ENCODE measurements at regions not wholly inside any gene's neighbourhood (a gene's known extent, or its start where the extent isn't known, plus 50 kb on each side); places are given as distances from the start of the nearest gene placed in this dataset.

DNA sequence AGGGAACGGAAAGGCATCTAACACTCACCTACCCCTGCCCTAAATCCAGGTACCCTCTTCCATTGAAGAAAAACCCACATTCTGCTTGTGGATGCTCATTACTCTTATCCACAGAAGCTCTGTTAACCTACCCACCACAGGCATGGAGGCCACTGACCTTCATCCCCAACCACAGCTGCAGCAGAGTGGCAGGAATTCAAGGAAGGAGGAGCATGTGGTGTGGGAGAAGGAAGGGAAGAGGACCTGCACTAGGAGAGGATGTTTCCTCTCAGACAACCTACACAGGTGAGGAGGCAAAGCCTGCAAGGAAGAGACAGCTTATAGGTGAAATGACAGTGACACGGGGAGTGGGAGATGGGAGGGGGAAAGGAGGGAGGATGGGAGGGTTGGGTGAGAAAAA is 192.5 kb upstream of the TSC22D2 start:
- DNase-seq = no peak

DNA sequence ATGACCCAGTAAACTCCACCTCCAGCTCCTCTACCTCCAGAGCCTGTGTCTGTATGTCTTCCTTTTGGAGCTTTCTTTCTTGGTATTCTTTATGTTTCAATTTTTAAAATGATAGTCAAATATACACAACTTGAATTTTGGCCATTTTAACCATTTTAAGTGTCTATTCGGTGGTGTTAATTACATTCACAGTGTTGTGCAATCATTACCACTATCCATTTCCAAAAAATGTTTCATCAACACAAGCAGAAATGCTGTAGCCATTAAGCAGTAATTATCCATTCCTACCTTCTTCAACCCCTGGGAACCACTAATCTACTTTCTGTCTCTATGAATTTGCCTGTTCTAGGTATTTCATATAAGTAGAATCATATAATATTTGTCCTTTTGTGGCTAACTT is 194.5 kb upstream of the TSC22D2 start:
- no peak for DNase-seq

DNA sequence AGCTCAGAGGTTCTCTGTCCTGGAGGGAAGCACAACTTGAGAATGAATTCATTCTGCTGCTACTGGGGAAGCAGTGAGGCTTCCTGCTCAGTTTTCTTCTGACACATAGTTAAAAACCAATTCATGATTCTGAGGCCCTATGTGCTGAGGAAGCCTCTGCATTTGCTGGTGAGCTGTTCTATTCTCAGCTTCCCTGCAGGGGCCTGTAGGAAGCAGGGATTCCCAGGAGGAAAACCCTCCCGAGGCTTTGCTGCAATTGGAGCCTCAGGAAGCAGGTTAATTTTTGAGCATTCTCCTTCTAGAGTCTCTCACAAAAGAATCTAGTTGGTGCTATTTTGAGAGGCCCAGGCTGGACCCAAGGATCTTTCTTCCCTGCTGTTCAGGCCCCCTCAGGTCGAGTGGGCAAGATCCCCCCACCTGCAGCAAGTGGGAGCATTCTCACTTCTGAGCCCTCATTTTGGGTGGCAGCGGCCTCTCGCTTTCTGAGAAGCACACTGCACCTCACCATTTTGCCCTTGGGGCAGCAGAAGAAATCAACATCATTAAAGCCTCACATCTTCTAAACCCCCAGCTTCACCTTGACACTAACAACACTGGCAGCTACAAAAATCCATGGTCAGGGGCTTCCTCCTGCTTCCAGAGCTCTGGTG is 197.5 kb upstream of the TSC22D2 start:
- DNase-seq = no peak

DNA sequence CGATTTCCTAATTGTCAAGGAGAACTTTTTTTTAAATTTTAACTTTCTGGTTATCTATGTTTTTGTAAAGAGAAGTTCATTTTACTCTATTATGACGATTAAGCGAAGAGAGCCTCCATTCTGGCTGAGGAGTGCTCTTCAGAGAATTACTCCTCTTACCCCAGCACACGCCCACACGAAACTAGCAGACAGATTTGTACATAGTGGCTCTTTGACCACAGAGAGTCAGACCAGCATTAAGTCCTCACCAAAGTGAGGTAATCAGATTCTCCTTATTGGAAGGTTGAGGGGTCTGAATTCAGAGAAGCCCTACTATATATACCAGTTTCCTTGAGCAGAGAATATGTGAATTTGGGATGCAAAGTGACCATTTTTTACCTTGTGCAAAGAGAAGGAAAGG is 204.8 kb upstream of the TSC22D2 start:
- DNase-seq = no peak

DNA sequence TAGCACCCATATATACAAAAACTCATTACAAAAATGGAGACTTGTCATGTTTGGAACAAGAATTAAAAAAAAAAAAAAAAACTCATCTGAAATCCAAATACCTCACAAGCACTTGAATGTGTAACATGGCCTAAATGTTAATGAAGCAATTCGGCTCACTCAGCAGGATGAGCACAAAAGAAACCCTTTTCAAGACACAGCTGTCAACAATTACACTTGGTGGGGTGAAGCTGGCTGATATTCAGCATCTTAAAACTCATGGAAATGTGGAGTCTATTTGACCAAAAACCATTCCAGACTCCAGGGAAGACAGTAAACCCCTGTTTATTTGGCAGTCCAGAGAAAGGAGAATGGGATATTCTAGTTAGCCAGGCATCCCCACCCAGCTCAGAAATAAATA is 205.4 kb upstream of the TSC22D2 start:
- no peak for DNase-seq

DNA sequence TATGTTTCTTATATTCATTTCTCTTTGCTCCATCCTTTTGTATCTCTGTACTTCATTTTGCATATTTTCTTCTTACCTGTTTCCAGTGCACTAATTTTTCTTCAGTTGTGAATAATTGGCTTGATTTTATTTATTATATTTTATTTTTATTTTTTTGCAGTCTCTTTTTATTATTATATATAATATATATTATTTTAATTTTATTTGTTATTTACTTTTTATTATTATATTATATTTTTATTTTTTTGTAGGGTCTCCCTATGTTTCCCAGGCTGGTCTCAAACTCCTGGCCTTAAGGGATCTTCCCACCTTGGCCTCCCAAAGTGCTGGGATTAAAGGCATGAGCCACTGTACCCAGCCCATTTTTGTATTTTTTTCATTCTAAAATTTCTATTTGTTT is 213.1 kb upstream of the TSC22D2 start:
- no peak for DNase-seq

DNA sequence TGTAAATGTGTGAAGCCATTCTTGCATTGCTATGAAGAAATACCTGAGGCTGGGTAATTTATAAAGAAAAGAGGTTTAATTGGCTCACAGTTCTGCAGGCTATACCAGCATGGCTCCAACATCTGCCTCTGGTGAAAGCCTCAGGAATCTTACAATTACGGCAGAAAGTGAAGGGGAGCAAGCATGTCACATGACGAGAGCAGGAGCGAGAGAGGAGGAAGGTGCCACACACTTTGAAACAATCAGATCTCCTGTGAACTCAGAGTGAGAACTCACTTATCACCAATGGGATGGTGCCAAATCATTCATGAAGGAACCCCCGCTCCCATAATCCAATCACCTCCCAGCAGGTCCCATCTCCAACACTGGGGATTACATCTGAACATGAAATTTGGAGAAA is 213.6 kb upstream of the TSC22D2 start:
- DNase-seq = no peak

DNA sequence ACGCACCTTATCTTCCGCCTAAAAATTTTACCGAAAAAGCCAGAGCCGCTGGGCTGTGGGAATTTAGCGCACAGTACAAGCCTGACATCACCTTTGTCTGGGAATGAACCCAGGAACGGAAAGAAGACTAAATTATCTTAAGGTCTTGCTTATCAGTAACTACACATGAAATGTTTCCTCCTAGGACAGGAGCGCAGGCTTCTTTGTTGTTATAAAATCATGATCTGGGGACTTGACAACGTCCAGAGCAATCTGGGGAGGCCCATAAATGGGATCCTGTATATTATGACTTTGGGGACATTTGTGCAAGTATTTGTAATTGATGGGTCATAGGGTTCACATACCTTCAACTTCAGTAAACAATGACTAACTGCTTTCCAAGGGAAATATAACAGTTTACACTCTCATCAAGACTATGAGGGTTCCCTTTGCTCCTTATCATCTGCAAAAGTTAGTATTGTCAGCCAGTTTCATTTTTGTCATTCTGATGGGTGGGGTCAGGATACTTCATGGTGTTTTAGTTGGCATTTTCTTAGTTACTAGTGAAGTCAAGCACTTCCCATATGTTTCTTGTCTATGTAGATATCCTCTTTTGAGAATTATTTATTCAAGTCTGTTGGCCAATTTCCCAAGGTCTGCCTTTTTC is 213.9 kb upstream of the PFN2 start:
- DNase-seq = no peak

DNA sequence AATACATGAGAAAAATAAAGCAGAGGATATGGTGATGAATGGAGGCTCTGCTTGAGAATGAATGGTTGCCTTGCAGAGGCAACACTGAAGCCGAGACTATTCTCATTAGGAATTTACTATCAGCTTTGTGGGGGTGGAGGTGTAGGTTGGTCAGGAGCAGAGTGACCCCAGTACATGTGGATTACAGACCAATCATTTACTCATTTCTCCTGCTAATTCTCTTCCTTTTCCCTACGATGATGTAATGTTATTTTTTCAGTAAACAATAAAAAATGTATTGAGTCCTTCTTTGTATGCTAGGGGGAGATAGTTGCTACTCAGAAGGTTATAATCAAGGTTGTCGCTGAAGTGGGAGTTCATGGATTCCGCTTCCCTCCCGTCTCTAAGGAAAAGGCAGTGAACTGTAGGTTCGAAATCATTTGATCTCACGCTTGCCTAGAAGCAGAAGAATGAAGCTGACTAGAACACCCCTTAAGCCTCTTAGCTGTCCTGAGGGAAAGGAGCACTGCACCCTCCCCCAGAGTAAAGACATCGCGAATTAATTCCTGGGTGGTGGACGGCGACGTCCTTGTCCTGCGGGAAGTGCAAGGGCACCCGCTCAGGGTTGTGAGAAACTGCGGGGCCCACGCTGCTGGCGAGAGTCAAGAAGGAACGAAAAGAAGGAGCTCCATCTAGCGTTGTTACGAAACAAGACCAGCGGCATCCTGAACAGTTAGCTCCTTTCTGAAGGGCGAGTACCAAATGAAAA is 213.2 kb upstream of the PFN2 start:
- DNase-seq = peak; percentile 81 to 97

DNA sequence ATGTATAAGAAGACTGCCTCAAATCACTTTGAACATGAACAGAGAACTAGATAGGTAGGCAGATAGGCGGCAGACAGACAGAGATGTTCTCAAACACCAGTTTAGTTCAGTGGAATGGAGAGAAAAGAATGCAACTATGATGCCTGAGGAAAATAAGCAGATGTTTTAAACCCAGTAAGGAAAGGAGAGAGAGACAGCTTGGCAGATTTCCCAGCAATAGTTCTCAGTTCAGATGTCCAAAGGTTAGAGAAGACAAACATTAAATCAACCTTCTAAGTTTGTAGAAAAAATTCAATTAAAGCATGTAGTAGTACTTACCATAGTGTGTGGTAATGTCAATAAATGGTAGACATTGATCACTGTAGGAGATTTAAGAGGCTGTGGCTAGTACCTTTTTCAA is 209.6 kb upstream of the PFN2 start:
- DNase-seq = no peak

DNA sequence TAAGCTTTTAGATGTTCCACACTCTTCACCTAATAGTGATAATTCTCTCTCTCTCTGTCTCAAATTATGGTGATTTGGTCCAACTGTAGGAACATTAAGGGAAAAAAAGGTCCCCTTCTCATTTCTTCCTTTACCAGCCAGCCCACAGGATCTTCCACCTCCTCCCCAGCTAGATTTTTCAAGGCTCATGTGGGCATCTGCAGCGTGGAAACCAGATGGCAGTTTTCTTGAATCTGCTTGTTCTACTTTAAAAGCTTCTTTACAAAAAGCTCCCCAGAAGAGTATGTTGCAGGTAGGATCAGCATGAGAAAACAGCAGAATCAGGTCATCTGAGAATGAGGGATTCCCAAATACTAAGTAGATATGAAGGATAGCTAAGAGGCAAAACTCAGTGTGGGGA is 208.6 kb upstream of the PFN2 start:
- DNase-seq = no peak

DNA sequence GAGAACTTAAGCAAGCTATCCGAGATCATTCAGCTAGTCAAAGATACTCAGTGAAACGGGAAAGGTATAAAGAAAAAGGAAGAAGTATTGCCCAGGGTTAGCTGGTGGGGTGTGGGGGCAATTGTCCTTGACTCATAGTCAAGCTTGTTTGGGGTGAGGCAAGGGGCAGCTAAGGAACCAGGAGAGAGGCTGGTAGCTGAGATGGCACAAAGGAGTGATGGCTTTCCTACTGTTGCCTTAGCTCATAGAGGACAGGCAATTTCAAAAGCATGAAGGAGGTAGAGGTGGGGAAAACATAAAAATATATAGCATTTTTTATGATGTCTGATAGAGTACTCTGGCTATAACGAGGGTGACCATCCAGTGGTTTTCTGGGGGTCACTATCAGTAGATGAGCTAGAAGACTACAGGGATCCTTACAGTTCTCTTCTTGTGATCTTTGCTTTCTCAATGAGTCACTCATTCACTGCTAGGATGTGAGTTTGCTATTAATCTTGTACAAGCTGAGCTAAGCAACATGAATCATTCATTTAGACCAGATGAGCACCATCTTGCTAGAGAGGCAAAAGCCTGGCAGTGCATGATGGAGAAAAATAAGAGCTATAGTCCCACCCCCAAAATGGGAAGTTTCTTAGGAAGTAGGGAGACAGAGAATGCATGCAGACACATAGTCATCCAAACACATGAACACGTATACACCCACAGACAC is 207.1 kb upstream of the PFN2 start:
- DNase-seq = no peak

DNA sequence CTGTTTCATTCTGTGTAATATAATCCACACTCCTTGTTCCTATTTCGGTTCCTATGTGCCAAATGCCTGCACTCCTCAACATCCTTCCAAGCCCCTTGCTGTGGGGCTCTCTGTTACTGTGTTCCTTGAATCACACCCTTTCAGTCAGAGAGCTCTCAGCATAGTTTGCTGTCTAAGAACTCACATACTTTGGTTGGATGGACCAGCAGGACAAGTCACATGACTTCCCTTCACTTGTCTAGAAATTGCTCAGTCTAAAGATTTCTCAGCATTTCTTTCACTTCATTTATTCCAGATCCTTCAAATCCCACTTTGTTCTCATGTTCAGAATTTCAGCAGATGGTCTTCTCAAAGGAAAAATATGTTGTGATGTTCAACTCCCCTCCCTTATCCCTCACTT is 203.5 kb upstream of the PFN2 start:
- DNase-seq = no peak

DNA sequence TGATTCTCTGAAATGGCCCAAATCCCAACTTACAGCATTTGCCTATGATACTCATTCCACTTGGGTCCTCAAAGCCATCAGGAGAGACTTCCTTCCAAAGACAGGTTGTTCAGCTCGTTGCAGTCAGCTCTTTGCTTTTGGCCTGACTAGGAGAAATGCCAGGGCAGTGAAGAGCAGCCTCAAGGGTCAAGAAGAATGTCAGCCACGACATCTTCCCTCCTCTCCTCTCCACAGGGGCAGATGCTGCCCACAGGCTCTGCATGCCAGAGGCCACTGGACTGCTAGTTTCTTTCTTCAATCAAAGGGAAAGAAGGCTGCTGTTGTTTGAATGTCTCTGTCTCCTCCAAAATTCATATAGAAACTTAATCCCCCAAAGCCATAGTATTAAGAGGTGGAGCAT is 201.7 kb upstream of the PFN2 start:
- no peak for DNase-seq

DNA sequence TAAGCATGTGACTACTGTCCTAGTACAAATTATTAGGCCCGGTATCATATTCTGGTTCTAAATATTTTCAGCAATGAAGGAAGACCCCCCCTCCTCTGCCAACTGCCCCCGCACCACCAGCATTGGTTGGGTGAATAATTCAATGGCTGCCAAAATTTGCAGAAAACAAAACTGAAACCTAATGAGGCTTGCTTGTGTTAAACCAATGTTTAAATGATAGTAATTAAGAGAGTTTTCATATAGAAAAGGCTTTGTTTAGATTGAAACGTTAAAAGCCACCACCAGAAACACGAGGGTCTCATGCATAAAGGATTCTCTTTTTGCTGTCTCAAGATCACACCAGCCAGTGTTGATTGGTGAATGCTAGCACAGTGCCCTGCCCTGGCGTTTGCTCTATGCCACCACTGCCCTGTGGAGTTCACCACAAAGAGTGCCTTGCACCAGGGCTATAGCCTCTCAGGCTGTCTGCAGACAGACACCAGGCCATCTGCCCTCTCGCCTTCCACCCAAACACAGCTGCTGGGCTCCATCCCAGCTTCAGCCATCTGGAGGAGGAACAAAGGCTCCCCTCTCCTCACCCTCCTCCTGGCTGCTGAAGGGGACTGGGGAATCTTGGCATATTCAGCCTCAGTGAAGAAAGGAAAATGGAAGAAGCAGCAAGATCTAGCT is 200.3 kb upstream of the PFN2 start:
- DNase-seq = no peak

DNA sequence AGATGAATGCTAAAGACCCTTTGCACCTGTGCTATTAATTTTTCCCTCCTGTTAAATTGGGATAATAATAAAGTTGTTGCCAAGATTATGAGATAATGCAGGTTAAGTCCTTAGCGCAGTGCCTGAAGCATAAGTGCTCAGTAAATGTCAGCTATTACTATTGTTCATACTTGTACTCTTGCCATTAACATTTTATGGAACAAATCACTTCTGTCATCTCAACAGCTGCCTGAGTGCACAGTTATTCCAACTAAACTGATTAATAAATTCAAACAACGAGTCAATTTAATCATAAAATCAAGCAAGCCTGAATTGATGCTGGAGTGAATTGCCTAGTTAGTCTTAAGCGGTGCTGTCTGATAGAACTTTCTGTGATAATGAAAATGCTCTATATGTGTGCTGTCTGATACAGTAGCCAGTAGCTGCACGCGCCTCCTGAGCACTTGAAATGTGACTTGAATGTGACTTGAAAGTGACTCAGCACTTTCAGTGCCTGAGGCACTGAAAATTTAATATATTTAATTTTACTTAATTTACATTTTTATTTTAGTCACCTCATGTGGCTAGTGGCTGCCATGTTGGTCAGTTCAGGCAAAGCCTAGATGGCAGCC is 198.7 kb upstream of the PFN2 start:
- DNase-seq = no peak

DNA sequence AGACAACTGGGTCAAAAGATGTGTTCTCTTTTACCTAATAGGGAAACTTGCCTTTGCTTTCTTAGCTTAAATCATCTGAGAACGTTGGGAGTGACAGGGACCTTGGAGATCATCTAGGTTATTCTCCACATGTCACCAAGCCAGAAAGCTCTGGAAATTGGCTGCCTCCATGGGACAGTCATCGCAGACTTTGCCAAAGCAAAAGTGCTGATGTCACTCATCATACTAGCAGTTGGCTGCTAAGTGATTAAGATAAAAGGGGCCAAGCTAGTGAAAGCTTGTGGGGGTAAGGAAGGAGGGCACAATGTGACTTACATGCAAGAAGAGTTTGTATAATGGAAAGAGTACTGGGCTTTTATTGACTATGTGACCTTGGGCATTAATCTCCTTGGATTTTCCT is 198.0 kb upstream of the PFN2 start:
- DNase-seq = no peak

DNA sequence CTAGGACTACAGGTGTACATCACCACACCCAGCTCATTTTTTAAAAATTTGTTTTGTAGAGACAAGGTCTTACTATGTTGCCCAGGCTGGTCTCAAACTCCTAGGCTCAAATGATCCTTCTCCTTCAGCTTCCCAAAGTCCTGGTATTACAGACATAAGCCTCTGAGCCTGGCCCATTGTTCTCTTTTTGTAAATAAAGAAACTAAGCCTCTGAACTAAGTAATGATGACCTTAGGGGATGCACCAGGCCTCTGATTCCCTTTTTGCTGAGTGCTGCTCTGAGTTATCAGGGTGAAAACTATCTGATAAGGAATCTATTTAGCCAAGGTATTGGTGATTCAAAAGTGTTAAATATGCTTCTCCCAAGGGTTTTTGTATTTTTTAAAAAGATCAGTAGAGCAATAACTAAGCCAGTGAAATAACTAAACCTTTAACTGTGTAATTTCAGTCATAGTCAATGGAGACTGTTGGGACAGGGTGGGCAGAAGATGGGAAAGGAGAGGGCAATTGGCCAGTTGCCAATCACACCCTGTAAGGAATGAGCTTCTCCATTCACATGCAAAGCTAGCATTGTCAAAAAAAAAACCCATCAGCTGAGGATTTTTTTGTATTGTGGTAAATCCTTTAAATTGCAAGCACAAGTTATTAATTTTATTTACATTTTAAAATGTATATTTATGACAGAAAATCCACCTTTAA is 194.8 kb upstream of the PFN2 start:
- no peak for DNase-seq

DNA sequence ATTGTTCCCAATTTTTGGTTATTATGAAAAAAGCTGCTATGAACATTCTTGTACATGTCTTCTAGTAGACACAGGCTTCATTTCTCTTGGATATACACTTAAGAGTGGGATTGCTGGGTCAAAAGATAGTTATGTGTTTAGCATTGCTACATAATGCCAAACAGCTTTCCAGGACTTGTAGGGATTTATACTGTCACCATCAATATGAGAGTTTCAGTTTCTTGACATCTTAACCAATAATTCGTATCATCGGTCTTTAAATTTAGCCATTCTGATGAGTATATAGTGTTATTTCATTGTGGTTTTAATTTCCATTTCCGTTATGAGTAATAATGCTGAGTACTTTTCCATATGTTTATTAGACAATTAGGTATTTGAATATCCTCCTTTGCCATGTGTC is 190.3 kb upstream of the PFN2 start:
- no peak for DNase-seq

DNA sequence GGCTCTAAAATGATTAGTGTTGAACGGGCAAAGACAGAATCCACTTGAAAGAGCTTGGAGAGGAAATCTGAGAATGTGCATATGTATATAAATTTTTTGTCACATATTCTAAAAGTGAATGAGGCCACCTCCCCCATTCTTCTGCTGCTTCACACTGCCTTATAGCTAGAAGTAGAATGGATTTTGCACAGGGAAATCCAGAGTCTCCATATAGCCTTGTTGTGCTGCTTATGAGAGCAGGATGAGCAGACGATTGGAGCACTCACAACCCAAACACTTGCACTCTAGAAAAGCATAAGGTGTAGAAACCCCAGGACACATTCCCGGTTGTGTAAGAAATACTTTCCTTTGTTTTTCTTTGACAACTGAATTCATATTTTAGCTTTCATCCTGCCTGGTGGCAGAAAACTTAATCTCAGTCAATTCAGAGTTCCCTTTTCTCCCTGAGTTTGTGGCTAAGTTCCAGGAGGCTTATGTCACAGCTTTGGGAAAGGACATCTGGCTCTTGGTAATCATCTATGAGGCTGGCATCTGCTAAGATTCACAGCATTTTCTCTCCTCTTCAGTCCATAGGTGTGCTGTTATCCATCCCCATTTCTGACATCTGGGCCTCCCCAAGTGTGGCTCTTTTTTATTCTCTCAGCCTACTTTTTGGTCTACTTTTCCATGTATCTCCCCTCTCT is 188.4 kb upstream of the PFN2 start:
- no peak for DNase-seq

DNA sequence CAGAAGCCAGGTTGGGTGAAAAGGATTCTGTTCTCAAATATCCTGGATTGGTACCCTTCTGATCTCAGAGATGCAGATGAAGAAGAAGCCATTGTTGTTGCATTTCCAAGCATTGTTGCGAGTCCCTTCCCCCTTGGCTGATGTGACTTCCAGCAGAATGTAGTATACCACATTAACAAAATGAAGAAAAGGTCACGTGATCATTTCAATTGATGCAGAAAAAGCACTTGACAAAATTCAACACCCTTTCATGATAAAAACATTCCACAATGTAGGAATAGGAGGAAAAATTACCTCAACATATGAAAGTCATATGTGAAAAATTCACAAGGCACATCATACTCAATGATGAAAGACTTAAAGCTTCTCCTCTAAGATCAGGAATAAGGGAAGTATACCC is 181.9 kb upstream of the PFN2 start:
- DNase-seq = no peak

DNA sequence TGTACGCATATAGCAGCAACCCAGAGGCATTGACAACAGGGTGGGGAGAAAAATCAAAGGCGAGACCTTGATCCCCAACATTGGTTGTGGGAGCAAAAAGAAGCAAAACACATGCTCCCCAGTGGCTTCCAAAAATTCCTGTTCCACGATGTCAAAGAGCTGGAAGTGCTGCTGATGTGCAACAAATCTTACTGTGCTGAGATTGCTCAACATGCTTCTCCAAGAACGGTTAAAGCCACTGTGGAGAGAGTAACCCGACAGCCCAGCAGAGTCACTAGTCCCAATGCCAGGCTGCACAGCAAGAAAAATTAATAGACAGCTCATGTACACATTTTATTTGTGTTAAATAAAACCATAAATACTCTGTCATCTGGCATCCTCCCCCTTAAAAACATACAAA is 179.9 kb upstream of the PFN2 start:
- DNase-seq = no peak

All from NCI-H526 (cell line).